K562 (cell line): ENCODE measurements at regions not wholly inside any gene's neighbourhood (a gene's known extent, or its start where the extent isn't known, plus 50 kb on each side); places are given as distances from the start of the nearest gene placed in this dataset.

ENCODE experiments used
- ATAC-seq: fragments of 200-7000 bp; cut with Tn5 transposase; 3 replicates; pipeline ENCODE4 v1.9.1; 2020; ENCODE audit warnings: moderate library complexity
- BruUV-seq: library from RNA; stranded (reverse); fragments of 400-500 nt; replicated peaks from 2 replicates; lab custom pipeline; 2021; lab: Mats Ljungman, UMichigan
- CTCF ChIA-PET: fragments of 300-600 bp; formaldehyde crosslinking; extraction: SDS; loops from one replicate; lab custom pipeline; 2021; ENCODE audit warnings: low intra/inter-chr PET ratio; lab: Yijun Ruan, JAX
- POLR2A ChIA-PET: fragments of 300-600, 350-650 bp; sonication (Branson Sonifier 250); formaldehyde crosslinking; extraction: SDS; loops from one replicate; lab custom pipeline; 2021; ENCODE audit warnings: antibody characterized with exemption, inconsistent platforms; lab: Yijun Ruan, JAX
- DNase-seq, 4 experiments: peaks; one replicate each; pipeline versions ENCODE4 v3.0.0 to v3.0.0-alpha.2; 2011 to 2018; ENCODE audit warnings: low spot score in 3 of 4, mixed read lengths in 3 of 4; ENCODE audit errors: extremely low read depth in 1 of 4
- FAIRE-seq: peaks from 2 replicates; lab custom pipeline; 2011; peaks lifted over from hg19 to GRCh38; lab: Jason Lieb, UNC
- H2AFZ ChIP-seq: 2 replicates; pipeline ENCODE4 v1.6.0; 2011; ENCODE audit warnings: low read depth, low read length, control low read depth, inconsistent platforms
- H3K27ac ChIP-seq: fragments of 200-600 bp; 3 replicates; pipeline ENCODE4 v1.8.0; 2011; ENCODE audit warnings: low read depth, mild to moderate bottlenecking, control low read depth, inconsistent platforms, low read length, moderate library complexity, mixed read lengths; ENCODE audit errors: extremely low read depth
- H3K27me3 ChIP-seq, 2 experiments: fragments of 300-600 bp in 1 of 2; 2 replicates in 1 of 2; 3 replicates in 1 of 2; pipeline versions ENCODE4 v1.6.0 to v1.8.0; 2011; ENCODE audit warnings: inconsistent platforms in 2 of 2, low read length in 2 of 2, mild to moderate bottlenecking in 1 of 2, mixed read lengths in 1 of 2, moderate library complexity in 1 of 2; ENCODE audit not compliant: control insufficient read depth in 2 of 2, insufficient read depth in 2 of 2
- H3K36me3 ChIP-seq: fragments of 300-600 bp; 3 replicates; pipeline ENCODE4 v1.8.0; 2011; ENCODE audit warnings: mild to moderate bottlenecking, low read length, inconsistent platforms; ENCODE audit not compliant: control insufficient read depth, insufficient read depth
- H3K4me1 ChIP-seq, 2 experiments: fragments of 200-600 bp in 1 of 2; replicated peaks in 1 of 2; 2 replicates in 1 of 2; 3 replicates in 1 of 2; pipeline versions ENCODE4 v1.5.1 to v1.8.0; 2011; ENCODE audit warnings: inconsistent platforms in 2 of 2, low read length in 2 of 2, mild to moderate bottlenecking in 1 of 2, mixed read lengths in 1 of 2, moderate library complexity in 1 of 2; ENCODE audit not compliant: control insufficient read depth in 2 of 2, insufficient read depth in 2 of 2
- H3K4me2 ChIP-seq: 2 replicates; pipeline ENCODE4 v1.6.1; 2011; ENCODE audit warnings: low read length, control low read depth, inconsistent platforms, mixed read lengths; ENCODE audit not compliant: insufficient read depth
- H3K4me3 ChIP-seq: fragments of 200-600 bp; sonication (generic), shearing (Covaris generic); 2 replicates; pipeline ENCODE4 v1.5.1; 2016; ENCODE audit warnings: control low read depth, inconsistent platforms
- H3K79me2 ChIP-seq: fragments of 200-600 bp; 3 replicates; pipeline ENCODE4 v1.8.0; 2011; ENCODE audit warnings: low read length, inconsistent platforms; ENCODE audit not compliant: control insufficient read depth, insufficient read depth
- H3K9ac ChIP-seq, 2 experiments: 2 replicates each; pipeline versions ENCODE4 v1.6.0 to v1.6.1; 2011; ENCODE audit warnings: low read depth in 2 of 2, low read length in 2 of 2, control low read depth in 1 of 2, inconsistent platforms in 1 of 2, mild to moderate bottlenecking in 1 of 2, mixed read lengths in 1 of 2; ENCODE audit not compliant: insufficient read depth in 1 of 2
- H3K9me1 ChIP-seq: one replicate; pipeline ENCODE4 v1.6.0; 2011; ENCODE audit warnings: inconsistent platforms, mild to moderate bottlenecking, low read length, moderate library complexity; ENCODE audit not compliant: control insufficient read depth, insufficient read depth
- H3K9me3 ChIP-seq: replicated peaks from 2 replicates; pipeline ENCODE4 v1.5.1; 2011; ENCODE audit warnings: low read depth, low read length, inconsistent platforms; ENCODE audit not compliant: control insufficient read depth, insufficient read depth
- H4K20me1 ChIP-seq: replicated peaks from 2 replicates; pipeline ENCODE4 v1.6.1; 2011; ENCODE audit warnings: low read length, inconsistent platforms, mixed read lengths; ENCODE audit not compliant: control insufficient read depth, insufficient read depth
- BCL6 ChIP-seq: fragments of 250-450 bp; sonication (Bioruptor Pico); IDR thresholded peaks from 2 replicates; pipeline ENCODE4 v1.4.0; 2020
- CREBBP ChIP-seq: IDR thresholded peaks from one replicate; pipeline ENCODE4 v1.6.1; 2012; ENCODE audit warnings: low read depth, mild to moderate bottlenecking, control low read depth, inconsistent platforms, low read length
- HDAC3 ChIP-seq: fragments of 450-650 bp; IDR thresholded peaks from 2 replicates; pipeline ENCODE4 v1.6.1; 2018; ENCODE audit warnings: borderline replicate concordance, mild to moderate bottlenecking, moderate library complexity; ENCODE audit not compliant: partially characterized antibody
- NCOA4 ChIP-seq: fragments of 450-650 bp; IDR thresholded peaks from 2 replicates; pipeline ENCODE4 v1.6.1; 2018; ENCODE audit warnings: mild to moderate bottlenecking; ENCODE audit not compliant: partially characterized antibody
- SMARCA4 ChIP-seq: fragments of 450-650 bp; IDR thresholded peaks from 2 replicates; pipeline ENCODE4 v1.6.1; 2016
- ZNF175 ChIP-seq: fragments of 200-800 bp; sonication (Bioruptor generic); IDR thresholded peaks from 2 replicates; pipeline ENCODE4 v1.6.1; 2016; ENCODE audit warnings: low read depth, mild to moderate bottlenecking, missing genetic modification characterization, missing compliant biosample characterization
- WGBS: fragments of 100-300 bp; shearing (Covaris generic); methylation state at CpG from one replicate; pipeline ENCODE4 v1.1.6; 2016; ENCODE audit warnings: low coverage, mixed read lengths; ENCODE audit not compliant: insufficient coverage; ENCODE audit errors: missing lambda C conversion rate; 5-methylcytosine and 5-hydroxymethylcytosine counted together
- in situ Hi-C: fragments of 300-500 bp; cut with MboI; formaldehyde crosslinking; loops from 4 replicates; pipeline ENCODE4 v1.15.0; 2018; ENCODE audit warnings: inconsistent platforms, mixed read lengths
- intact Hi-C: fragments of 100-400 bp; cut with micrococcal nuclease; formaldehyde crosslinking; loops from 2 replicates; pipeline ENCODE4 v1.14.2; 2022
- TF ChIP-seq, protein P1 (sequence below): sonication (generic); formaldehyde crosslinking; IDR thresholded peaks from 2 replicates; pipeline ENCODE4 v1.8.1; 2023; ENCODE audit warnings: mild to moderate bottlenecking, missing genetic modification reagents, moderate library complexity
- TF ChIP-seq, protein P2 (sequence below): fragments of 250-450 bp; sonication (Bioruptor Pico); IDR thresholded peaks from 2 replicates; pipeline ENCODE4 v1.5.1; 2021; ENCODE audit warnings: mild to moderate bottlenecking

DNA sequence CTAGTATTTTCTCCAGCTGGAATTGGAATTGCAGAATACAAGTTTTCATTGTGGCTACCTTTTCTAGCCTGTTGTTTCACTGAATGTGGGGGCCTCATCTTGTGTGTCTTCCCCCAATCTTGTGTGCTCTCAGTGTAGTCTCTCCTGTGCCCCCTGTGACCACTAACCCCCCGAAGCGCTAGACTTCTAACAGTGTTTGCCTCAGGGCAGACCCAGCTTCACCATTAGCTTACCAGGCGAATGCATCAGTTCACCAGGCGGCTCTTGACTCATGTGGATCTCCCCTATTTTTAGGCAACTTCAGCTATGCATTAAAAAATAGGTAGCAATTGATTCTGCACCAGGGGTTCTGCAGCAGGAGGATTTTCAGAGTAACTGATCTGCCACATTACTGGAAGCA, 376.2 kb upstream of the MEIS1 start (continued):
- TF ChIP-seq CREBBP (no peak), SMARCA4 (no peak)
- TF ChIP-seq, all 486 proteins: peak for 0

GRCh38 chr2:66057844-66058243, 377.1 kb upstream of the MEIS1 start:
- no peak for ATAC-seq
- Histone ChIP-seq H3K4me2 (no peak overlapping the region), H3K36me3 (no peaks in the 10 kb centered on the region), H3K9me1 (no peaks in the 10 kb centered on the region), H3K79me2 (no peaks in the 10 kb centered on the region), H2AFZ (no peak overlapping the region), H3K27ac (no peak overlapping the region), H3K9ac (no peak overlapping the region), H3K9me3 (no peaks in the 10 kb centered on the region), H4K20me1 (no peaks in the 10 kb centered on the region), H3K4me1 (no peaks in the 10 kb centered on the region), H3K27me3 (peaks cover 0 to 2% of the 10 kb centered on the region in 2 experiments; a peak in 1 of 5 replicates), H3K4me3 (no peak overlapping the region)
- ChIA-PET POLR2A (no interaction called here), CTCF (no interaction called here)
- BruUV-seq, result no TSS peak
- no peak for TF ChIP-seq NCOA4
- TF ChIP-seq, protein P1, sequence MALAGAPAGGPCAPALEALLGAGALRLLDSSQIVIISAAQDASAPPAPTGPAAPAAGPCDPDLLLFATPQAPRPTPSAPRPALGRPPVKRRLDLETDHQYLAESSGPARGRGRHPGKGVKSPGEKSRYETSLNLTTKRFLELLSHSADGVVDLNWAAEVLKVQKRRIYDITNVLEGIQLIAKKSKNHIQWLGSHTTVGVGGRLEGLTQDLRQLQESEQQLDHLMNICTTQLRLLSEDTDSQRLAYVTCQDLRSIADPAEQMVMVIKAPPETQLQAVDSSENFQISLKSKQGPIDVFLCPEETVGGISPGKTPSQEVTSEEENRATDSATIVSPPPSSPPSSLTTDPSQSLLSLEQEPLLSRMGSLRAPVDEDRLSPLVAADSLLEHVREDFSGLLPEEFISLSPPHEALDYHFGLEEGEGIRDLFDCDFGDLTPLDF (CRISPR knock-in tag), result no peak
- no peak for TF ChIP-seq BCL6 (CRISPR knock-in tag)
- TF ChIP-seq, protein P2, sequence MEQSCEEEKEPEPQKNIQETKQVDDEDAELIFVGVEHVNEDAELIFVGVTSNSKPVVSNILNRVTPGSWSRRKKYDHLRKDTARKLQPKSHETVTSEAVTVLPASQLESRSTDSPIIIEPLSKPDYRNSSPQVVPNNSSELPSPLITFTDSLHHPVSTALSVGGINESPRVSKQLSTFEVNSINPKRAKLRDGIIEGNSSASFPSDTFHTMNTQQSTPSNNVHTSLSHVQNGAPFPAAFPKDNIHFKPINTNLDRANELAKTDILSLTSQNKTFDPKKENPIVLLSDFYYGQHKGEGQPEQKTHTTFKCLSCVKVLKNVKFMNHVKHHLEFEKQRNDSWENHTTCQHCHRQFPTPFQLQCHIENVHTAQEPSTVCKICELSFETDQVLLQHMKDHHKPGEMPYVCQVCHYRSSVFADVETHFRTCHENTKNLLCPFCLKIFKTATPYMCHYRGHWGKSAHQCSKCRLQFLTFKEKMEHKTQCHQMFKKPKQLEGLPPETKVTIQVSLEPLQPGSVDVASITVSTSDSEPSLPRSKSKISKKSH (CRISPR knock-in tag), result no peak
- TF ChIP-seq ZNF175 (CRISPR knock-in tag), result no peak
- TF ChIP-seq HDAC3, result no peak
- intact Hi-C loops (no loop called here), in situ Hi-C loops (no loop called here)
- no peak for DNase-seq
- no peak for FAIRE-seq
- 0% methylated on average over 1 of the region's 1 CpG for WGBS
